HEK293 (cell line): ENCODE measurements at regions not wholly inside any gene's neighbourhood (a gene's known extent, or its start where the extent isn't known, plus 50 kb on each side); places are given as distances from the start of the nearest gene placed in this dataset.

ENCODE experiments used
- KLF8 ChIP-seq: fragments of 450-650 bp; formaldehyde crosslinking; IDR thresholded peaks from 2 replicates; pipeline ENCODE4 v1.5.1; 2016; ENCODE audit warnings: missing biosample characterization, missing genetic modification characterization
- ZFP3 ChIP-seq: fragments of 450-650 bp; formaldehyde crosslinking; IDR thresholded peaks from 2 replicates; pipeline ENCODE4 v1.5.1; 2016; ENCODE audit warnings: low read depth, missing biosample characterization, missing genetic modification characterization
- TF ChIP-seq, protein P1 (sequence below): fragments of 450-650 bp; formaldehyde crosslinking; IDR thresholded peaks from 2 replicates; pipeline ENCODE4 v1.5.1; 2016; ENCODE audit warnings: missing biosample characterization, missing genetic modification characterization
- TF ChIP-seq, protein P2 (sequence below): fragments of 450-650 bp; formaldehyde crosslinking; IDR thresholded peaks from 2 replicates; pipeline ENCODE4 v1.5.1; 2016; ENCODE audit warnings: missing biosample characterization, missing genetic modification characterization
- TF ChIP-seq, protein P3 (sequence below): fragments of 450-650 bp; formaldehyde crosslinking; IDR thresholded peaks from 2 replicates; pipeline ENCODE4 v1.5.1; 2016; ENCODE audit warnings: missing biosample characterization, missing genetic modification characterization
- TF ChIP-seq, protein P4 (sequence below): fragments of 450-650 bp; formaldehyde crosslinking; IDR thresholded peaks from 2 replicates; pipeline ENCODE4 v1.5.1; 2016; ENCODE audit warnings: missing biosample characterization, missing genetic modification characterization

DNA sequence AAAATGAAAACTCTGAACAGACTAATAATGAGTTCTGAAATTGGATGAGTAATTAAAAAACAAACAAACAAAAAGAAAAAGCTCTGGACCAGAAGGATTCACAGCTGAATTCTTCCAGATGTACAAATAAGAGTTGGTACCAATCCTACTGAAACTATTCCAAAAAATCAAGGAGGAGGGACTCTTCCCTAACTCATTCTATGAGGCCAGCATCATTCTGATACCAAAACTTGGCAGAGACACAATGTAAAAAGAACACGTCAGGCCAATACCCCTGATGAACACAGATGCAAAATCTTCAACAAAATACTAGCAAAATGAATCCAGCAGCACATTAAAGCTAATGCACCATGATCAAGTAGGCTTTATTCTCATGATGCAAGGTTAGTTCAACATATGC lies 183.9 kb upstream of the CNOT2 start:
- TF ChIP-seq, protein P1, sequence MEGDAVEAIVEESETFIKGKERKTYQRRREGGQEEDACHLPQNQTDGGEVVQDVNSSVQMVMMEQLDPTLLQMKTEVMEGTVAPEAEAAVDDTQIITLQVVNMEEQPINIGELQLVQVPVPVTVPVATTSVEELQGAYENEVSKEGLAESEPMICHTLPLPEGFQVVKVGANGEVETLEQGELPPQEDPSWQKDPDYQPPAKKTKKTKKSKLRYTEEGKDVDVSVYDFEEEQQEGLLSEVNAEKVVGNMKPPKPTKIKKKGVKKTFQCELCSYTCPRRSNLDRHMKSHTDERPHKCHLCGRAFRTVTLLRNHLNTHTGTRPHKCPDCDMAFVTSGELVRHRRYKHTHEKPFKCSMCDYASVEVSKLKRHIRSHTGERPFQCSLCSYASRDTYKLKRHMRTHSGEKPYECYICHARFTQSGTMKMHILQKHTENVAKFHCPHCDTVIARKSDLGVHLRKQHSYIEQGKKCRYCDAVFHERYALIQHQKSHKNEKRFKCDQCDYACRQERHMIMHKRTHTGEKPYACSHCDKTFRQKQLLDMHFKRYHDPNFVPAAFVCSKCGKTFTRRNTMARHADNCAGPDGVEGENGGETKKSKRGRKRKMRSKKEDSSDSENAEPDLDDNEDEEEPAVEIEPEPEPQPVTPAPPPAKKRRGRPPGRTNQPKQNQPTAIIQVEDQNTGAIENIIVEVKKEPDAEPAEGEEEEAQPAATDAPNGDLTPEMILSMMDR (tag by site-specific recombination) = no peak
- TF ChIP-seq, protein P2, sequence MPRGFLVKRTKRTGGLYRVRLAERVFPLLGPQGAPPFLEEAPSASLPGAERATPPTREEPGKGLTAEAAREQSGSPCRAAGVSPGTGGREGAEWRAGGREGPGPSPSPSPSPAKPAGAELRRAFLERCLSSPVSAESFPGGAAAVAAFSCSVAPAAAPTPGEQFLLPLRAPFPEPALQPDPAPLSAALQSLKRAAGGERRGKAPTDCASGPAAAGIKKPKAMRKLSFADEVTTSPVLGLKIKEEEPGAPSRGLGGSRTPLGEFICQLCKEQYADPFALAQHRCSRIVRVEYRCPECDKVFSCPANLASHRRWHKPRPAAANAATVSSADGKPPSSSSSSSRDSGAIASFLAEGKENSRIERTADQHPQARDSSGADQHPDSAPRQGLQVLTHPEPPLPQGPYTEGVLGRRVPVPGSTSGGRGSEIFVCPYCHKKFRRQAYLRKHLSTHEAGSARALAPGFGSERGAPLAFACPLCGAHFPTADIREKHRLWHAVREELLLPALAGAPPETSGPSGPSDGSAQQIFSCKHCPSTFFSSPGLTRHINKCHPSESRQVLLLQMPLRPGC = no peak
- TF ChIP-seq ZFP3 (tag by site-specific recombination) (no peak), KLF8 (no peak)
- TF ChIP-seq, protein P3, sequence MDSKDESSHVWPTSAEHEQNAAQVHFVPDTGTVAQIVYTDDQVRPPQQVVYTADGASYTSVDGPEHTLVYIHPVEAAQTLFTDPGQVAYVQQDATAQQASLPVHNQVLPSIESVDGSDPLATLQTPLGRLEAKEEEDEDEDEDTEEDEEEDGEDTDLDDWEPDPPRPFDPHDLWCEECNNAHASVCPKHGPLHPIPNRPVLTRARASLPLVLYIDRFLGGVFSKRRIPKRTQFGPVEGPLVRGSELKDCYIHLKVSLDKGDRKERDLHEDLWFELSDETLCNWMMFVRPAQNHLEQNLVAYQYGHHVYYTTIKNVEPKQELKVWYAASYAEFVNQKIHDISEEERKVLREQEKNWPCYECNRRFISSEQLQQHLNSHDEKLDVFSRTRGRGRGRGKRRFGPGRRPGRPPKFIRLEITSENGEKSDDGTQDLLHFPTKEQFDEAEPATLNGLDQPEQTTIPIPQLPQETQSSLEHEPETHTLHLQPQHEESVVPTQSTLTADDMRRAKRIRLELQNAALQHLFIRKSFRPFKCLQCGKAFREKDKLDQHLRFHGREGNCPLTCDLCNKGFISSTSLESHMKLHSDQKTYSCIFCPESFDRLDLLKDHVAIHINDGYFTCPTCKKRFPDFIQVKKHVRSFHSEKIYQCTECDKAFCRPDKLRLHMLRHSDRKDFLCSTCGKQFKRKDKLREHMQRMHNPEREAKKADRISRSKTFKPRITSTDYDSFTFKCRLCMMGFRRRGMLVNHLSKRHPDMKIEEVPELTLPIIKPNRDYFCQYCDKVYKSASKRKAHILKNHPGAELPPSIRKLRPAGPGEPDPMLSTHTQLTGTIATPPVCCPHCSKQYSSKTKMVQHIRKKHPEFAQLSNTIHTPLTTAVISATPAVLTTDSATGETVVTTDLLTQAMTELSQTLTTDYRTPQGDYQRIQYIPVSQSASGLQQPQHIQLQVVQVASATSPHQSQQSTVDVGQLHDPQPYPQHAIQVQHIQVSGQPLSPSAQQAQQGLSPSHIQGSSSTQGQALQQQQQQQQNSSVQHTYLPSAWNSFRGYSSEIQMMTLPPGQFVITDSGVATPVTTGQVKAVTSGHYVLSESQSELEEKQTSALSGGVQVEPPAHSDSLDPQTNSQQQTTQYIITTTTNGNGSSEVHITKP (tag by site-specific recombination) = no peak
- TF ChIP-seq, protein P4, sequence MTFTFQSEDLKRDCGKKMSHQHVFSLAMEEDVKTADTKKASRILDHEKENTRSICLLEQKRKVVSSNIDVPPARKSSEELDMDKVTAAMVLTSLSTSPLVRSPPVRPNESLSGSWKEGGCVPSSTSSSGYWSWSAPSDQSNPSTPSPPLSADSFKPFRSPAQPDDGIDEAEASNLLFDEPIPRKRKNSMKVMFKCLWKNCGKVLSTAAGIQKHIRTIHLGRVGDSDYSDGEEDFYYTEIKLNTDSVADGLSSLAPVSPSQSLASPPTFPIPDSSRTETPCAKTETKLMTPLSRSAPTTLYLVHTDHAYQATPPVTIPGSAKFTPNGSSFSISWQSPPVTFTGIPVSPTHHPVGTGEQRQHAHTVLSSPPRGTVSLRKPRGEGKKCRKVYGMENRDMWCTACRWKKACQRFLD = no peak
